Fibroblast of skin of left biceps (primary cell): ENCODE measurements at regions not wholly inside any gene's neighbourhood (a gene's known extent, or its start where the extent isn't known, plus 50 kb on each side); places are given as distances from the start of the nearest gene placed in this dataset.
"Not testable (repeated sequence)": the region's sequence is repeated elsewhere in the genome, so short reads cannot be mapped to it uniquely, and the experiment has no call there.

Source experiments
- DNase-seq, 2 experiments: peaks; one replicate each; pipeline ENCODE4 v3.0.0-alpha.2; 2013; ENCODE audit warnings: low read depth in 2 of 2

DNA sequence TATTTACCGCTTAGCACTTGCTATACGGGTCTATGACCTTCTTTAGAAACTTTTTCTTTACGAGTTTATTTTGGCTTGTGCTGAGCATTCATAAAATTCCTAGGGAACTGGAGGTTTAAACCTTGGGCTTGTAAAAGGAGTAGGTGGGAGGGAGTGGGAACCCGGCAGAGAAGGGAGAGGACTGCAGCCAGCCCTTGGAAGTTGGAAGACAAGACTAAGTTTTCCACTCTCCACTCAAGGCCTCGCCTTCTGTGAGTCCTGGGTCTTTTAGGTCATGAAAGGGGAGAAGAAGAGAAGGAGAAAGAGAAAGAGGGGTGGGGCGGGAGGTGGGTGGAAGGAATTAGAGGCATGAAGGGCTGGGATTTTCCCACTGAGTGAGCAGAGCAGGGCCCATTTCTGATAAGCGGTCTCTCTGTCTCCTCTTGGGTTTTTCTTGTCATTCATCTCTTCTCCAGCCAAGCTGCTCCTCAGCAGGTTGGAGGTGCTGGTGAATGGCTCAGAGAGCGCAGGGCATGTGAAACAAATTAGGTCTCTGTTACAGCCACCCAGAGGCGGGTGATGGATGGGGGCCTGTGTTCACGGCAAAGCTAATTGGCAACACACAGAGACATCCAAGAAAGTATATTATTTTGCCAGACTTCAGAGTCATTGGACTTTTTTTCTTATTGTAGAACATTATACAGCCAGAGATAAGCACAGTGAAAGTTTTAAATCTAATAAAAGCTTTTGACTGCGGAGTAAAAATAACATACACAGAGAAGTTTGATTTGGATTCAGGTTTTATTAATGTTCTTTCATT lies 247.3 kb downstream of the FOXD2 start:
- DNase-seq, result no peak

GRCh38 chr1:47685763-47686066 lies 247.9 kb downstream of the FOXD2 start:
- no peak for DNase-seq

GRCh38 chr1:47686731-47687630 lies 249.1 kb downstream of the FOXD2 start:
- no peak for DNase-seq

DNA sequence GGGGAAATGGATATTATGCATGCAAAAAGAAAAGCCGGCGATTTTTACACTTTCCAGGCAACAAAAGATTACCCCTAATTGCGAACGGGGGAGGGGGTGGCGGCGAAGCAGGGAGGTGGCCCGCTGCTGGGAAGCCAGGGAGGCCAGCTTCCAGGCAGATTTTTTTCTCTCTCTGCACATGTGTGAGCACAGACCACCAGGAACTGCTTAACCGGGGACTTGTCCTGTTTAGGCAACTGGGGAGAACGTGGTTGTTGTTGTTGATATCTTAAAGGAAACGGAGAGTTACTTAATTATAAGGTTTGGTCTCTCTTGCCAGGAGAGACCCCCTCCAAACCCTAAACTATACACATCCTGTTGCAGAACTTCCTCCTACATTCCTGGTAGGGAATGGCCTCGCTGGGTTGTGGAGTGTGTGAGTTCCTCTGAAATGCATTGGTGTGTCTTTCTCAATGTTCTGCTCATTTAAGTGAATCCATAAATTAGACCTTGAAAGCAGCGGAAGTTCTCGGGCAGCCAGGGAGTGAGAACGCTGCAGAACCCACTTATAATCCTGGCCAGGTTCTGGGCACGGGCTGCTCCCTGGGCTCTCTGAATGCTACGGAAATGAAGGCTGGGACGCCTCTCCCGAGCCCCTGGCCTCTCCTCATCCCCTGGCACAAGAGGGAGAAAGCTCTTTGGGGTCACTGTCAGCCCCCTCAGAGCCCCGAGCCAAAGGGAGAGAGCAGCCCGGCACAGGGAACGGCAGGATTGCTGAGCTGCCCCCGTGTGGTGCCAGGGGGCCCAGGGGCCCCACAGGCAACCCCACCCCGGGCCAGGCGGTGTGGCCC lies 250.0 kb downstream of the FOXD2 start:
- no peak for DNase-seq

- DNase-seq, result no peak
Observed at GRCh38 chr1:47688461-47689296, 250.8 kb downstream of the FOXD2 start.

GRCh38 chr1:47689894-47690293 lies 252.1 kb downstream of the FOXD2 start:
- no peak for DNase-seq

- no peak for DNase-seq
Observed at GRCh38 chr1:47690341-47691250, 252.8 kb downstream of the FOXD2 start.

DNA sequence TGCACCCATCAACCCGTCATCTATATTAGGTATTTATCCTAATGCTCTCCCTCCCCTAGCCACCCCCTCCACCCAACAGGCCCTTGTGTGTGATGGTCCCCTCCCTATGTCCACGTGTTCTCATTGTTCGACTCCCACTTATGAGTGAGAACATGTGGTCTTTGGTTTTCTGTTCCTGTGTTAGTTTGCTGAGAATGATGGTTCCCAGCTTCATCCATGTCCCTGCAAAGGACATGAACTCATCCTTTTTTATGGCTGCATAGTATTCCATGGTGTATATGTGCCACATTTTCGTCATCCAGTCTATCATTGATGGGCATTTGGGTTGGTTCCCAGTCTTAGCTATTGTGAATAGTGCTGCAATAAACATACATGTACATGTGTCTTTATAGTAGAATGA lies 253.4 kb downstream of the FOXD2 start:
- not testable (repeated sequence) for DNase-seq

GRCh38 chr1:47692196-47692595 lies 254.4 kb downstream of the FOXD2 start:
- no peak for DNase-seq

DNA sequence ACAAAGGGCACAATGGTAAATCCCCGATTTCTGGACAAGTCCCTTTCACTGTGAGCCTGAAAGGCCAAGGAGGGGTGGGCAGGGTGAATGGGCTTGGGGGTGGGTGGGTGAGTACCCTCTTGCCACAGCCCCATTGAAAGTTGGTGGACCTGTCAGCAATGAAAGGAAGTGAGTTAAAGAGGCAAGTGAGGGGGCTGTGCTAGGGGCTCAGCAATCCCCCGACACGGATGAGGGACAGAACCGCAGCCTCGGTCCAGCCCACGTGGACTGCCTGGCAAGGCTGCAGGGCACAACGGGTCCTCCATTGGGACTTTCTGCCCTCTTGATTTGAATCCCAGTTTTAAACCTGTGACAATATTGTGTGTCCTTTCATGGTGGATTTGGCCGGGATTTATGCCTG lies 255.3 kb downstream of the FOXD2 start:
- no peak for DNase-seq

- no peak for DNase-seq
Observed at GRCh38 chr1:47694011-47694890, 256.4 kb downstream of the FOXD2 start.

- no peak for DNase-seq
Observed at GRCh38 chr1:47696404-47696736, 258.5 kb downstream of the FOXD2 start.

DNA sequence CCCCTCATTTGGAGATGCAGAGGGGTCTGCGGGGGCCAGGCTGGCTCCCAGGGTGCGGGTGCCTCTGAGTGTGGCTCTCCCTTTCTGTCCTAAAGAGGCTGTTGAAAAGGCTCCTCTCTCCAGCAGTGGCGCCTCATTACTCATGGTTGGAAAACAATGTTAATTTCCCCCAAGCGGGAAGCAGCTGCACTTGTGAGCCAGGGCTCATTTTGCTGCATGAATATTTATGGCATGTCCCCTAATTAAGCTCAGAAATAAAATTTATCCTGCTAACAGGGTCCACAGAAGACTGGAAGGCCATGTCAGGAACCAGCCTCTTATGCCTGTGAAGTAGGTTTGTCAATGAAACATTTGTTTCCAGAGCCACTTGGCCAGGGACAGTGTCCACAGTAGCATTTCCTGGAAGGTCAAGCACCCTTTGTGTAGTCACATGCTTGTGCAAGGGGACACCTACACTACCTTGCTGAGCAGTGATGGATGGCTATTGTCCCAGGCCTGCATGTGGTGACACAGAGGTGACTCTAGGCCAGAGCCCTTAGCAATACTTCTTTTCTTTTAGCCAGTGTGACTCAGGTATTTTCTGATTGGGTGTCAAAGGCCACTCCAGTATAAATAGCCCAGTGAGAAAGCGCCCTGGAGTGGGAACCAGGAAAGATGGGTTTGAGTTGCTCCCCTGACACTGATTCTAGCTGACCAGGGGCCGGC lies 259.0 kb downstream of the FOXD2 start:
- no peak for DNase-seq

DNA sequence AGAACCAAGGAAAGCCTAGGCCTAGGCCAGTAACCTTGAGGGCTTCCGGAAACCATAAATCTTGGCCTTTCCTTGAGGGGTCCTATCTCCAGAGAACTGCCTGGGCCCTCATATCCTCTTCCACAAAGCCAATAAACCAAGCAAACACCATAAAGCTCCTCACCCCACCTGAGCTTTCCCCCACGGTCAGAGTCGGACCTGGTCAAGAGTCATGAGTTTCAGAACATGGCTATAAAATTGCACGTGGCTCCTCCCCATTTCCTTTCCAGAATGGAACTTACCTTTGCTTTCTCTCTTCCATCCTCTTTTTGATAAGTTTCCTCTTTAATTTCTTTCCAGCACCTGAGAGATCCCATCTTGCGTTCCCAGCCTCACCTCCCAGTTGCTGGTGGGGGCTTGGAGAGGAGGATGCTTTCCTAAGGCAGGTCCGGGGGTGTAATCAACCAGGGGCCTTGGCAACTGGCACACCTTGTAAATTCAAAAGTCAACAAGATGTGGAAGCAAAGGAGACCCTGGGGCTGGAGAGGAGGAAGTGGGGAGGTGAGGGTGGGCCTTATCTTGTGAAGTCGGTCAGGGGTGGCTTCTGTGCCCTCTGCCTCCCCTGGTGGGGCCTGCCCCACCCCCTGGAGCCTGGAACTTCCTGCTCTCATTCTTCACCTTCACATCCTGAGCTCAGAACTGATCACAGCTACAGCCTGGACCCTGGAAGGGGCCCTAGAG lies 259.9 kb downstream of the FOXD2 start:
- no peak for DNase-seq

DNA sequence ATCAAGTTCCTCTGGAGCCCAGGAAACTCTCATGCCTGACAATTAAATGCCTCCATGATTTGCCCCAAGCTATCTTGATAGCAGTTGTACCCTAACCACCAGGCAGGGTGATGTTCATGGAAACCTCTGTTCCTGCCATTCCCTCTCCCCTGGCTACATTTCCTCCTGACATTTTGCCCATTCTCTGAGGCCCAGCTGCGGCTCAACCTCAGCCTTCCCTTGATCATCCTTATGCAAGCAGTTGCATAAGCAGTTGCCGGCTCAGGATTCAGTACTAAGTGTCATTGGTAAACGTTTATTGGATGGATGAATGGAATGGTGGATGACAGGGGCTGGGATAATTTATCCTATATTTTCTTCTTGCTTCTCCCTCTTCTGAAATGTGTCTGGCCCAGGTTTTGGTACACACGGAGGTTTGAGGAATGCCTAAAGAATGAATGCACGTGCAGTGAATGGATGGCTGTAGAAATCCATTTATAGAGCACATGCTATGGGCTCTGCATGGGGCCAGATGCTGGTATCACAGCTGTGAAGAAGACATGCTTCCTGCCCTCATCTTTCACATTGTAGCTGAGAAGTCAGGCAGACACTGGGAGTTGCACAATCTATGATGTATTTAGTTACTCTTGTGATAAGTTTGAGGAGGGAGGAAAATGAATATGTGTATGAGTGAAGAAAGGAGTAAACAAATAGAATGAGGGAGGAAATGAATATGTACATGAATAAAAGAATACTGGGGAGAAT lies 261.8 kb downstream of the FOXD2 start:
- no peak for DNase-seq

- no peak for DNase-seq
Observed at GRCh38 chr1:47701283-47701682, 263.4 kb downstream of the FOXD2 start.

- DNase-seq, result no peak
Observed at GRCh38 chr1:47701741-47702515, 264.1 kb downstream of the FOXD2 start.
